Fibroblast of lung (primary cell): ENCODE measurements at regions not wholly inside any gene's neighbourhood (a gene's known extent, or its start where the extent isn't known, plus 50 kb on each side); places are given as distances from the start of the nearest gene placed in this dataset.
A peak's percentile ranks its signal among the peaks of the same experiment; 100 is the strongest.
"Not testable (repeated sequence)": the region's sequence is repeated elsewhere in the genome, so short reads cannot be mapped to it uniquely, and the experiment has no call there.

Experiments
- DNase-seq, 2 donors: peaks; one replicate each; pipeline versions ENCODE4 v3.0.0 to v3.0.0-alpha.2; 2010; ENCODE audit warnings: low read depth in 2 of 2
- H2AFZ ChIP-seq: 2 replicates; pipeline ENCODE4 v1.5.1; 2012; ENCODE audit warnings: low read length, control low read depth, inconsistent platforms
- H3K27ac ChIP-seq: 2 replicates; pipeline ENCODE4 v1.5.1; 2011; ENCODE audit warnings: low read length, control low read depth; ENCODE audit not compliant: insufficient read depth
- H3K27me3 ChIP-seq: 2 replicates; pipeline ENCODE4 v1.5.1; 2011; ENCODE audit warnings: mild to moderate bottlenecking, low read length; ENCODE audit not compliant: control insufficient read depth, insufficient read depth
- H3K36me3 ChIP-seq: 2 replicates; pipeline ENCODE4 v1.5.1; 2011; ENCODE audit warnings: low read length; ENCODE audit not compliant: control insufficient read depth, insufficient read depth
- H3K4me1 ChIP-seq: 2 replicates; pipeline ENCODE4 v1.5.1; 2011; ENCODE audit warnings: low read length; ENCODE audit not compliant: control insufficient read depth, insufficient read depth; ENCODE audit errors: extremely low read depth
- H3K4me2 ChIP-seq: 2 replicates; pipeline ENCODE4 v1.5.1; 2011; ENCODE audit warnings: low read length, control low read depth; ENCODE audit not compliant: insufficient read depth; ENCODE audit errors: extremely low read depth
- H3K4me3 ChIP-seq, 4 experiments: fragments of 200-600 bp in 1 of 4; sonication (generic) in 1 of 4; replicated peaks in 1 of 4; 2 replicates each; pipeline ENCODE4 v1.5.1; 2011 to 2016; ENCODE audit warnings: low read length in 4 of 4, low read depth in 3 of 4, mild to moderate bottlenecking in 3 of 4, control low read depth in 2 of 4, inconsistent platforms in 1 of 4, mixed read lengths in 1 of 4; ENCODE audit not compliant: insufficient read depth in 1 of 4; ENCODE audit errors: control extremely low read depth in 1 of 4
- H3K79me2 ChIP-seq: 2 replicates; pipeline ENCODE4 v1.5.1; 2012; ENCODE audit warnings: mild to moderate bottlenecking, low read length, inconsistent platforms; ENCODE audit not compliant: control insufficient read depth, insufficient read depth
- H3K9ac ChIP-seq: 2 replicates; pipeline ENCODE4 v1.5.1; 2011; ENCODE audit warnings: mild to moderate bottlenecking, low read length, control low read depth; ENCODE audit not compliant: insufficient read depth
- H3K9me3 ChIP-seq: 2 replicates; pipeline ENCODE4 v1.5.1; 2012; ENCODE audit warnings: low read depth, low read length; ENCODE audit not compliant: control insufficient read depth, insufficient read depth
- H4K20me1 ChIP-seq: 2 replicates; pipeline ENCODE4 v1.5.1; 2011; ENCODE audit warnings: low read length; ENCODE audit not compliant: control insufficient read depth, insufficient read depth; ENCODE audit errors: extremely low read depth
- CTCF ChIP-seq, 2 donors: IDR thresholded peaks in 1 of 2; conservative IDR thresholded peaks in 1 of 2; 1 replicate in 1 of 2; 2 replicates in 1 of 2; pipeline ENCODE4 v1.5.1; 2011 to 2012; ENCODE audit warnings: low read length in 2 of 2, control low read depth in 1 of 2, inconsistent platforms in 1 of 2, low read depth in 1 of 2, mild to moderate bottlenecking in 1 of 2
- EZH2 ChIP-seq: IDR thresholded peaks from 2 replicates; pipeline ENCODE4 v1.5.1; 2012; ENCODE audit warnings: low read length, control low read depth, mild to moderate bottlenecking; ENCODE audit errors: missing control alignments

GRCh38 chr11:96483374-96483955 is 93.7 kb downstream of the JRKL start:
- TF ChIP-seq CTCF (conservative IDR thresholded peaks at IDR 0.05 in 1 of 2, IDR thresholded peaks at IDR 0.05 in 1 of 2; ENCODE audit: low read depth in 1 of 2, low read length in 2 of 2): no peak
- no peak for TF ChIP-seq EZH2
- Histone ChIP-seq H3K4me2 (no peak overlapping the region), H3K9ac (no peak overlapping the region), H3K27ac (no peak overlapping the region), H3K9me3 (no peaks in the 10 kb centered on the region), H3K36me3 (no peaks in the 10 kb centered on the region), H3K4me3 (no peak overlapping the region), H3K79me2 (no peaks in the 10 kb centered on the region), H3K4me1 (no peaks in the 10 kb centered on the region), H4K20me1 (no peaks in the 10 kb centered on the region), H3K27me3 (no peaks in the 10 kb centered on the region), H2AFZ (no peak overlapping the region)
- DNase-seq: peak; percentile 4 to 6

DNA sequence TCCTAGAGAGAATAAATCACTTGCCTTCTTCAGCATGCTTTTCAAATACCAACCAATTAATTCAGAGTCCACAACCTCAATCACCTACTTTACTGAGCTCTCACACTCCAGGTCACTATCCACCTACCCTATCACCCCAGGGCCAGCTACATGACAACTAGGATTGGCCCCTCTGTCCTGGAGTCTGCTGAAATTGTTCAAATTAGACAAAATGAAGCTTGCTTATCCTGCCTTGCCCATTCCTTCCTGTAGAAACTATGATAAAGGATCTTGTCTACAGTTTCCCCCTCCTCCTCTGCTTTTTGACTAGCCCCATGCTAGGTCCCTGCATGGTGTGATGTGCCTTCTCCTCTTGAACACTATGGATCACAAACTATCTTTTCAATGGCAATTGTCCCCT is 94.5 kb downstream of the JRKL start:
- H3K27ac ChIP-seq: no peak overlapping the region
- no peak overlapping the region for H2AFZ ChIP-seq
- no peak for DNase-seq
- H3K36me3 ChIP-seq: no peaks in the 10 kb centered on the region
- no peaks in the 10 kb centered on the region for H3K4me1 ChIP-seq
- H3K9ac ChIP-seq: no peak overlapping the region
- H3K4me2 ChIP-seq: no peak overlapping the region
- H3K4me3 ChIP-seq: no peak overlapping the region
- no peaks in the 10 kb centered on the region for H4K20me1 ChIP-seq
- H3K9me3 ChIP-seq: no peaks in the 10 kb centered on the region
- no peak for TF ChIP-seq EZH2
- no peak for TF ChIP-seq CTCF (conservative IDR thresholded peaks at IDR 0.05 in 1 of 2, IDR thresholded peaks at IDR 0.05 in 1 of 2; ENCODE audit: low read depth in 1 of 2, low read length in 2 of 2)
- no peaks in the 10 kb centered on the region for H3K79me2 ChIP-seq
- no peaks in the 10 kb centered on the region for H3K27me3 ChIP-seq

- DNase-seq: peak; percentile 36 to 44
- H3K4me2 ChIP-seq: no peak overlapping the region
Observed at GRCh38 chr11:96486890-96487611, 97.2 kb downstream of the JRKL start.

DNA sequence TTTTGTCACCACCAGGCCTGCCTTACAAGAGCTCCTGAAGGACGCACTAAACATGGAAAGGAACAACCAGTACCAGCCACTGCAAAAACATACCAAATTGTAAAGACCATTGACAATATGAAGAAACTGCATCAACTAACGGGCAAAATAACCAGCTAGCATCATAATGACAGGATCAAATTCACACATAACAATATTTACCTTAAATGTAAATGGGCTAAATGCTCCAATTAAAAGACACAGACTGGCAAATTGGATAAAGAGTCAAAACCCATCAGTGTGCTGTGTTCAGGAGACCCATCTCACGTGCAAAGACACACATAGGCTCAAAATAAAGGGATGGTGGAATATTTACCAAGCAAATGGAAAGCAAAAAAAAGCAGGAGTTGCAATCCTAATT is 99.1 kb downstream of the JRKL start:
- H3K79me2 ChIP-seq: not testable (repeated sequence)

More at GRCh38 chr11:96486890-96487611, 97.2 kb downstream of the JRKL start:
- no peaks in the 10 kb centered on the region for H3K27me3 ChIP-seq
- H4K20me1 ChIP-seq: no peaks in the 10 kb centered on the region
- no peak overlapping the region for H3K4me3 ChIP-seq
- H3K36me3 ChIP-seq: no peaks in the 10 kb centered on the region
- H3K27ac ChIP-seq: no peak overlapping the region
- no peak for TF ChIP-seq EZH2
- no peak for TF ChIP-seq CTCF (conservative IDR thresholded peaks at IDR 0.05 in 1 of 2, IDR thresholded peaks at IDR 0.05 in 1 of 2; ENCODE audit: low read depth in 1 of 2, low read length in 2 of 2)
- H3K9me3 ChIP-seq: no peaks in the 10 kb centered on the region
- no peaks in the 10 kb centered on the region for H3K4me1 ChIP-seq
- no peaks in the 10 kb centered on the region for H3K79me2 ChIP-seq
- no peak overlapping the region for H3K9ac ChIP-seq
- H2AFZ ChIP-seq: no peak overlapping the region

More for the DNA sequence above, 99.1 kb downstream of the JRKL start:
- DNase-seq, H3K27me3 ChIP-seq, H3K4me3 ChIP-seq, H3K36me3 ChIP-seq, H3K27ac ChIP-seq, H3K4me2 ChIP-seq, H3K9me3 ChIP-seq, H3K9ac ChIP-seq, H4K20me1 ChIP-seq, H3K4me1 ChIP-seq, H2AFZ ChIP-seq: not testable (repeated sequence)
